CD4-positive, alpha-beta T cell (primary cell): ENCODE measurements at regions not wholly inside any gene's neighbourhood (a gene's known extent, or its start where the extent isn't known, plus 50 kb on each side); places are given as distances from the start of the nearest gene placed in this dataset.

Experiments
- ATAC-seq: fragments of 200-7000 bp; cut with Tn5 transposase; one replicate; pipeline ENCODE4 v1.10.0; 2022; ENCODE audit warnings: mild to moderate bottlenecking; ENCODE audit not compliant: poor library complexity
- CTCF ChIA-PET: fragments of 350-600 bp; sonication (Branson Sonifier 250); formaldehyde crosslinking; loops from one replicate; lab custom pipeline; 2021; ENCODE audit warnings: antibody characterized with exemption, inconsistent platforms; lab: Charles Lee
- POLR2A ChIA-PET: fragments of 350-600 bp; sonication (Branson Sonifier 250); formaldehyde crosslinking; loops from one replicate; lab custom pipeline; 2021; ENCODE audit warnings: antibody characterized with exemption, inconsistent platforms; lab: Charles Lee
- DNase-seq, 14 experiments: peaks; one replicate each; pipeline ENCODE4 v3.0.0-alpha.2; 2013 to 2020; ENCODE audit warnings: mixed read lengths in 2 of 14
- H3K27ac ChIP-seq, 2 donors: one replicate each; pipeline versions ENCODE4 v1.5.1 to v1.7.0; 2013; ENCODE audit warnings: low read length in 2 of 2, low read depth in 1 of 2, mild to moderate bottlenecking in 1 of 2
- H3K27me3 ChIP-seq, 2 experiments: 1 replicate in 1 of 2; 2 replicates in 1 of 2; pipeline versions ENCODE4 v1.6.1 to v1.7.0; 2013; ENCODE audit warnings: low read length in 2 of 2, control low read depth in 1 of 2, mild to moderate bottlenecking in 1 of 2, moderate library complexity in 1 of 2; ENCODE audit not compliant: insufficient read depth in 2 of 2, control insufficient read depth in 1 of 2
- H3K36me3 ChIP-seq: one replicate; pipeline ENCODE4 v1.6.1; 2013; ENCODE audit warnings: low read length, control low read depth; ENCODE audit not compliant: insufficient read depth
- H3K4me1 ChIP-seq: one replicate; pipeline ENCODE4 v1.6.1; 2013; ENCODE audit warnings: low read length, control low read depth; ENCODE audit not compliant: insufficient read depth
- H3K4me3 ChIP-seq: one replicate; pipeline ENCODE4 v1.5.1; 2013; ENCODE audit warnings: mild to moderate bottlenecking, low read length, moderate library complexity
- H3K9me3 ChIP-seq, 2 experiments: 1 replicate in 1 of 2; 2 replicates in 1 of 2; pipeline versions ENCODE4 v1.6.1 to v1.7.0; 2013; ENCODE audit warnings: low read length in 2 of 2, mild to moderate bottlenecking in 2 of 2, control low read depth in 1 of 2, moderate library complexity in 1 of 2; ENCODE audit not compliant: control insufficient read depth in 1 of 2, insufficient read depth in 1 of 2
- H3K27ac Mint-ChIP-seq: one replicate; pipeline ENCODE4 v1.8.0; 2020; ENCODE audit warnings: mixed read lengths
- H3K27me3 Mint-ChIP-seq: one replicate; pipeline ENCODE4 v1.8.0; 2021; ENCODE audit warnings: mixed read lengths
- H3K36me3 Mint-ChIP-seq: one replicate; pipeline ENCODE4 v1.8.0; 2021; ENCODE audit warnings: low read depth, mixed read lengths
- H3K4me1 Mint-ChIP-seq: one replicate; pipeline ENCODE4 v1.8.0; 2021; ENCODE audit warnings: low read depth, mixed read lengths
- H3K4me3 Mint-ChIP-seq: one replicate; pipeline ENCODE4 v1.8.0; 2020; ENCODE audit warnings: mild to moderate bottlenecking, mixed read lengths
- H3K9me3 Mint-ChIP-seq: one replicate; pipeline ENCODE4 v1.8.0; 2020; ENCODE audit warnings: mixed read lengths
- intact Hi-C, 2 experiments: fragments of 100-400 bp; cut with DNase I in 1 of 2; cut with micrococcal nuclease in 1 of 2; formaldehyde crosslinking; loops; one replicate each; pipeline versions ENCODE4 v1.15.1 to v1.9.0; 2023 to 2025; cut with DNase I, micrococcal nuclease
- TF ChIP-seq, protein P1 (sequence below): fragments of 200-600 bp; IDR thresholded peaks from one replicate; pipeline ENCODE4 v1.8.0; 2022; ENCODE audit warnings: antibody characterized with exemption, mild to moderate bottlenecking

DNA sequence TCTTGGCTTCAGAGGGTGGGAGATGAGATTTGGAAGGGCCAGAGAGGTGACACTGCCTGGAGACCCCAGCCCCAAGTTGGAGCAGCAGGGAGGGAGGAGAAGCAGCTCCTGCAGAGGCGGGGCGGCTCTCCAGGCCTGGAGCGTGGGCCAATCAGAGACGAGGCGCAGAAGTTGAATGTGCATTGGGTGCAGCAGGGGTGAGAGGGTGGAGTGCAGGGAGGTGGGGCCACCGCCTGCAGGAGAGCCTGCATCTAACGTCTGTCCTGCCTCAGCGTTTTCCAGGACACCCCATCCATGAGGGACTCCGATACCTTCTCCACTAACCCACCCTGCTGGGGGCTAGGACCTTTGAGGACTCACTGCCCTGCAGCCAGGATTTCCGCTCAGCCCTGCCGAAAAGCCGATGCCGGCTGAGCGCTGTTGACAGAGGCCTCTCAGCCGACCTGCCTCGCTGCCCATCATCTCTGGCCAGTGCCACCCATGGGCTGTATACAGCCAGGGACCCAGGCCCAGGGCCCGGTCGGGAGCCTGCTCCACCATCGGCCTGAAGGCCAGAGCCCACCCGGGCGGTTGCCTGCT is 146.2 kb downstream of the ENGASE start:
- no peaks in the 10 kb centered on the region for H3K9me3 Mint-ChIP-seq
- no peaks in the 10 kb centered on the region for H3K36me3 ChIP-seq
- peaks cover 0 to 4% of the 10 kb centered on the region in 2 experiments for H3K9me3 ChIP-seq
- H3K4me3 ChIP-seq: no peak overlapping the region
- intact Hi-C loops: no loop called here
- no peak overlapping the region for H3K27ac ChIP-seq
- H3K4me1 ChIP-seq: peaks cover 11% of the 10 kb centered on the region
- DNase-seq: no peak
- peaks cover 39 to 57% of the 10 kb centered on the region in 2 experiments for H3K27me3 ChIP-seq
- peaks cover 68% of the 10 kb centered on the region for H3K27me3 Mint-ChIP-seq
- no peak overlapping the region for H3K27ac Mint-ChIP-seq
- ChIA-PET POLR2A (no interaction called here), CTCF (no interaction called here)
- H3K4me3 Mint-ChIP-seq: peak overlapping the region; percentile 57
- H3K36me3 Mint-ChIP-seq: no peaks in the 10 kb centered on the region
- peaks cover 6% of the 10 kb centered on the region for H3K4me1 Mint-ChIP-seq
- TF ChIP-seq, protein P1, sequence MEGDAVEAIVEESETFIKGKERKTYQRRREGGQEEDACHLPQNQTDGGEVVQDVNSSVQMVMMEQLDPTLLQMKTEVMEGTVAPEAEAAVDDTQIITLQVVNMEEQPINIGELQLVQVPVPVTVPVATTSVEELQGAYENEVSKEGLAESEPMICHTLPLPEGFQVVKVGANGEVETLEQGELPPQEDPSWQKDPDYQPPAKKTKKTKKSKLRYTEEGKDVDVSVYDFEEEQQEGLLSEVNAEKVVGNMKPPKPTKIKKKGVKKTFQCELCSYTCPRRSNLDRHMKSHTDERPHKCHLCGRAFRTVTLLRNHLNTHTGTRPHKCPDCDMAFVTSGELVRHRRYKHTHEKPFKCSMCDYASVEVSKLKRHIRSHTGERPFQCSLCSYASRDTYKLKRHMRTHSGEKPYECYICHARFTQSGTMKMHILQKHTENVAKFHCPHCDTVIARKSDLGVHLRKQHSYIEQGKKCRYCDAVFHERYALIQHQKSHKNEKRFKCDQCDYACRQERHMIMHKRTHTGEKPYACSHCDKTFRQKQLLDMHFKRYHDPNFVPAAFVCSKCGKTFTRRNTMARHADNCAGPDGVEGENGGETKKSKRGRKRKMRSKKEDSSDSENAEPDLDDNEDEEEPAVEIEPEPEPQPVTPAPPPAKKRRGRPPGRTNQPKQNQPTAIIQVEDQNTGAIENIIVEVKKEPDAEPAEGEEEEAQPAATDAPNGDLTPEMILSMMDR: no peak
- ATAC-seq: no peak

DNA sequence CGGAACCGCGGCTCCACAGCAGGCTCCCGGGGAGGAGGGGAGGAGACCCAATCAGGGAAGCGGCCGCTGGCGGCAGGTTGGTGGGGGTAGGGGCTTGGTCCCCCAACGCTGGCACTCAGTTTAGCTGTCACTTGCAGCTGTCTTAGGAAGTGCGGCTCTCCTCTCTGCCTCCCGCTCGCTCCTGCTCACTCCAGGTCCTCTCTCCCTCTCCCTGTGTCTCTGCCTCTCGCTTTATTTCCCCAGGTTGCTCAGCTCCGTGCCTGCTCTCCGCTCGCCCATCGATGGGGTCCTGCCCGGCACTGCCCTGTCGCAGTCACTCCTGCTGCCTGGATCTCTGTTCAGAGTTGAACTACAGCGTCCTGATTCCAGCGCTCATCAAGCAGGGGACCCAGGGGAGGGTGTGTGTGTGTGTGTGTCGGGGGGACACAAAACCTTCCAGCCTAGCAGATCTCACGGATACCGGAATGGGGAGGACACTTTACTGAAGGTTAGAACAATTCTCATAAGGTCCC is 145.6 kb downstream of the ENGASE start:
- Histone ChIP-seq H3K36me3 (no peaks in the 10 kb centered on the region), H3K4me3 (no peak overlapping the region), H3K4me1 (peaks cover 11% of the 10 kb centered on the region), H3K27me3 (peaks cover 39 to 60% of the 10 kb centered on the region in 2 experiments), H3K9me3 (peaks cover 0 to 4% of the 10 kb centered on the region in 2 experiments), H3K27ac (no peak overlapping the region)
- H3K4me1 Mint-ChIP-seq: peaks cover 6% of the 10 kb centered on the region
- POLR2A ChIA-PET: no interaction called here
- intact Hi-C loops: no loop called here
- no peaks in the 10 kb centered on the region for H3K9me3 Mint-ChIP-seq
- no peaks in the 10 kb centered on the region for H3K36me3 Mint-ChIP-seq
- no peak overlapping the region for H3K27ac Mint-ChIP-seq
- ATAC-seq (no peak), DNase-seq (no peak)
- peak overlapping the region; percentile 57 for H3K4me3 Mint-ChIP-seq
- TF ChIP-seq, protein P1: no peak
- peaks cover 71% of the 10 kb centered on the region for H3K27me3 Mint-ChIP-seq
- CTCF ChIA-PET: no interaction called here

DNA sequence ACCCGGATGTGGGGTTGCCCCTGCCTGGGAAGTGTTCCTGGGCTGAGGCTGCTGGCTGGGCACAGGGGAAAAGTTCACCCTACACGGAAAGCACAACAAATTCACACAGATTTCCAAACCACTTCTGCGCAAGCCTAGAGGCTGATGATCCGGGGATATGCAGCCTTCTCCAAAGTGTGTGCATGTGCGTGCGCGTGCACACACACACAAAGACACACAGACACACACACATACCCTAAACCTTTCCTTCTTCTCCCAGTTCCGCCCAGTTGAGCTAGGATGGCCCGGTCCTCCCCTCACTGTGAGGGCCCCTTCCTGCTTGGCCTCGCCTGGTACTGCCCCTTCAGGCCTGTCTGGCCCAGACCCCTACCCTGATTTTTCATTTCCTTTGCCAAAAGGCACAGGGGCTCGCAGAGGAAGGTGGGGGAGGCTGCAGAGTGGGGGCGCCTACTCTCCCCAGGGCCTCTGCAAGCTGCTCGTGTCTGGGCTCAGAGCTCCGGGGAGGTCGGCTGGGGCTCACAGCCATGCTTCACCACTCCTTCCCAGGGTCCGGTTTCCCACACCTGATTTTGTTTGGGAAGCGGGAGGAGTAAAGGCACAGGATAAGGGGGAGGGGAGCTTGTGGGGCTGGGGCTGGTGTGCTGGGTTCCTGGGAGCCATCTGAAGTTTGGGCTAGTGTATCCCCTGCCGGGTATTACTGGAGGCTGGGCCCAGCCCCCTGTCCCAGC is 144.7 kb downstream of the ENGASE start:
- H3K4me3 ChIP-seq: no peak overlapping the region
- Mint-ChIP-seq H3K27me3 (peaks cover 71% of the 10 kb centered on the region), H3K27ac (no peak overlapping the region), H3K4me1 (peaks cover 6% of the 10 kb centered on the region), H3K9me3 (no peaks in the 10 kb centered on the region), H3K36me3 (no peaks in the 10 kb centered on the region), H3K4me3 (no peak overlapping the region)
- H3K9me3 ChIP-seq: peaks cover 0 to 4% of the 10 kb centered on the region in 2 experiments
- peaks cover 39 to 60% of the 10 kb centered on the region in 2 experiments for H3K27me3 ChIP-seq
- H3K27ac ChIP-seq: no peak overlapping the region
- ChIA-PET POLR2A (no interaction called here), CTCF (no interaction called here)
- no peak for ATAC-seq
- TF ChIP-seq, protein P1: no peak
- intact Hi-C loops: no loop called here
- H3K36me3 ChIP-seq: no peaks in the 10 kb centered on the region
- peaks cover 11% of the 10 kb centered on the region for H3K4me1 ChIP-seq
- no peak for DNase-seq
